ENCODE measurements at regions not wholly inside any gene's neighbourhood (a gene's known extent, or its start where the extent isn't known, plus 50 kb on each side); places are given as distances from the start of the nearest gene placed in this dataset.

DNA sequence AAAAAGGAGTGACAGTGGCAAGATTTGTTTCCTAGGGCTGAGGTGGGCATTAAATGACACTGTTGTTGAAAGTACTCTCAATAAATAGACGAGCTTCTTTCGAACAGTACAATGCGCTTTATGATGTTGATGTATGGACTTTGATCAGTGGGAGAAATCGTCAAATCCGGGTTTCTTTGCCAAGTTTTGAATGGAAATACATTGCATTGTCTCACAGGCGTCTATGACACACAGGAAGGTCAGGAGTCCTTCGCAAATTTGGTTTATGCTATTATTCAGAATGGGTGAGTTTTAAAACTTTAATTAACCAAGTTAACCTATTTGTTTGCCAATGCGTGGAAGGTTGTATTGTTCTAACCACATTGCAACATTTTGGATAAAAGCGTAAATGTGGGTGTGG lies 547.3 kb upstream of the SLC35B3 start:
- TF ChIP-seq GATA3 (IDR thresholded peaks at IDR 0.05; ENCODE audit: low read depth, low read length) (no peak), GATA2 (IDR thresholded peaks at IDR 0.05; ENCODE audit: low read depth, low read length) (no peak)

Data from SH-SY5Y (cell line).